Body of pancreas (tissue), 4 donors: ENCODE measurements at regions not wholly inside any gene's neighbourhood (a gene's known extent, or its start where the extent isn't known, plus 50 kb on each side); places are given as distances from the start of the nearest gene placed in this dataset.

Experiments
- POLR2A ChIP-seq, 3 donors: fragments of 450-650 bp; IDR thresholded peaks; one replicate each; pipeline ENCODE4 v1.6.1; 2016; ENCODE audit warnings: antibody characterized with exemption in 3 of 3, mild to moderate bottlenecking in 2 of 3
- TF ChIP-seq, protein P1 (sequence below), 7 experiments: fragments of 450-650 bp in 4 of 7; fragments of 200-600 bp in 3 of 7; sonication (generic) in 3 of 7; IDR thresholded peaks; one replicate each; pipeline ENCODE4 v1.5.1; 2016 to 2019; ENCODE audit warnings: antibody characterized with exemption in 7 of 7

DNA sequence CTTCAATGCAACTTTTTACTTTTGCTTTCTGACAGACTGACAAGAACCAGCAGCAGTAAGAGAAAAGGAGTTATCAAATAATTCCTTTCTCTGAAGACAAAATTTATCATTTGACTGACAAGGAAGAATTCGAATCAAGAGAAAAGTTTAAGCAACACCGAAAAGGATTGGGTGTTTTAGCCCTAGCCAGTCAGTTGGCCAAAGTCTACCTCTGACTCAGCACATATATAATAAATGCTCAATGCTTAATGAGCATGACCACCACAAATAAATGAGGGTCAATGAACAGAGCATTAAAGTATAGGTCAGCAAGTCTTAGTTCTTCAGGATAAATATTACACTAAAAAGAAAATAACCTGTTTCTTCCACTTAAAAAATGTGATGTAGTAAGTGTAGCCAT lies 1603.5 kb upstream of the C9orf72 start:
- no peak for TF ChIP-seq POLR2A (IDR thresholded peaks at IDR 0.05)
- TF ChIP-seq, protein P1, sequence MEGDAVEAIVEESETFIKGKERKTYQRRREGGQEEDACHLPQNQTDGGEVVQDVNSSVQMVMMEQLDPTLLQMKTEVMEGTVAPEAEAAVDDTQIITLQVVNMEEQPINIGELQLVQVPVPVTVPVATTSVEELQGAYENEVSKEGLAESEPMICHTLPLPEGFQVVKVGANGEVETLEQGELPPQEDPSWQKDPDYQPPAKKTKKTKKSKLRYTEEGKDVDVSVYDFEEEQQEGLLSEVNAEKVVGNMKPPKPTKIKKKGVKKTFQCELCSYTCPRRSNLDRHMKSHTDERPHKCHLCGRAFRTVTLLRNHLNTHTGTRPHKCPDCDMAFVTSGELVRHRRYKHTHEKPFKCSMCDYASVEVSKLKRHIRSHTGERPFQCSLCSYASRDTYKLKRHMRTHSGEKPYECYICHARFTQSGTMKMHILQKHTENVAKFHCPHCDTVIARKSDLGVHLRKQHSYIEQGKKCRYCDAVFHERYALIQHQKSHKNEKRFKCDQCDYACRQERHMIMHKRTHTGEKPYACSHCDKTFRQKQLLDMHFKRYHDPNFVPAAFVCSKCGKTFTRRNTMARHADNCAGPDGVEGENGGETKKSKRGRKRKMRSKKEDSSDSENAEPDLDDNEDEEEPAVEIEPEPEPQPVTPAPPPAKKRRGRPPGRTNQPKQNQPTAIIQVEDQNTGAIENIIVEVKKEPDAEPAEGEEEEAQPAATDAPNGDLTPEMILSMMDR (IDR thresholded peaks at IDR 0.05), result no peak
